Endothelial cell of umbilical vein (primary cell): ENCODE measurements at regions not wholly inside any gene's neighbourhood (a gene's known extent, or its start where the extent isn't known, plus 50 kb on each side); places are given as distances from the start of the nearest gene placed in this dataset.

Experiments
- BruUV-seq: library from RNA; stranded (reverse); fragments of 400-500 nt; replicated peaks from 2 replicates; lab custom pipeline; 2021; lab: Mats Ljungman, UMichigan
- CTCF ChIA-PET: fragments of 300-600, 350-600 bp; sonication (Branson Sonifier 250); formaldehyde crosslinking; loops from one replicate; lab custom pipeline; 2021; ENCODE audit warnings: antibody characterized with exemption, inconsistent platforms; lab: Charles Lee
- POLR2A ChIA-PET: fragments of 300-600, 350-600 bp; sonication (Branson Sonifier 250); formaldehyde crosslinking; loops from one replicate; lab custom pipeline; 2021; ENCODE audit warnings: antibody characterized with exemption, inconsistent platforms; lab: Charles Lee
- DNase-seq: peaks from one replicate; pipeline ENCODE4 v3.0.0-alpha.2; 2011; ENCODE audit warnings: low read depth, low spot score
- FAIRE-seq: peaks from 2 replicates; lab custom pipeline; 2011; peaks lifted over from hg19 to GRCh38; lab: Jason Lieb, UNC
- H2AFZ ChIP-seq: 2 replicates; pipeline ENCODE4 v1.6.0; 2012; ENCODE audit warnings: low read depth, low read length, control low read depth, inconsistent platforms
- H3K27ac ChIP-seq: 2 replicates; pipeline ENCODE4 v1.5.1; 2011; ENCODE audit warnings: low read depth, mild to moderate bottlenecking, control low read depth, low read length, moderate library complexity; ENCODE audit not compliant: insufficient read depth
- H3K27me3 ChIP-seq, 2 experiments: 2 replicates each; pipeline versions ENCODE4 v1.6.0 to v1.6.1; 2011; ENCODE audit warnings: low read length in 2 of 2, mixed read lengths in 1 of 2; ENCODE audit not compliant: control insufficient read depth in 2 of 2, insufficient read depth in 2 of 2
- H3K36me3 ChIP-seq, 2 experiments: 2 replicates in 1 of 2; 3 replicates in 1 of 2; pipeline ENCODE4 v1.5.1; 2011; ENCODE audit warnings: low read length in 2 of 2, mild to moderate bottlenecking in 1 of 2, moderate library complexity in 1 of 2; ENCODE audit not compliant: control insufficient read depth in 2 of 2, insufficient read depth in 2 of 2; ENCODE audit errors: extremely low read depth in 1 of 2
- H3K4me1 ChIP-seq: 3 replicates; pipeline ENCODE4 v1.5.1; 2011; ENCODE audit warnings: mild to moderate bottlenecking, low read length; ENCODE audit not compliant: control insufficient read depth, insufficient read depth; ENCODE audit errors: extremely low read depth
- H3K4me2 ChIP-seq: 2 replicates; pipeline ENCODE4 v1.6.1; 2011; ENCODE audit warnings: low read length, control low read depth, mixed read lengths; ENCODE audit not compliant: insufficient read depth
- H3K4me3 ChIP-seq, 3 experiments: fragments of 200-600 bp in 1 of 3; sonication (generic), shearing (Covaris generic) in 1 of 3; replicated peaks in 1 of 3; 2 replicates each; pipeline ENCODE4 v1.5.1; 2011 to 2016; ENCODE audit warnings: control low read depth in 3 of 3, low read length in 3 of 3, mild to moderate bottlenecking in 2 of 3, inconsistent platforms in 1 of 3, low read depth in 1 of 3, moderate library complexity in 1 of 3; ENCODE audit not compliant: insufficient read depth in 1 of 3
- H3K79me2 ChIP-seq: 2 replicates; pipeline ENCODE4 v1.6.0; 2012; ENCODE audit warnings: low read length, inconsistent platforms; ENCODE audit not compliant: control insufficient read depth, insufficient read depth
- H3K9ac ChIP-seq: replicated peaks from 2 replicates; pipeline ENCODE3; 2011; ENCODE audit warnings: low read length, control low read depth; ENCODE audit not compliant: insufficient read depth; ENCODE audit errors: extremely low read depth
- H3K9me1 ChIP-seq: replicated peaks from 3 replicates; pipeline ENCODE4 v1.6.0; 2011; ENCODE audit warnings: mild to moderate bottlenecking, low read length; ENCODE audit not compliant: control insufficient read depth, insufficient read depth; ENCODE audit errors: extremely low read depth
- H3K9me3 ChIP-seq: replicated peaks from 2 replicates; pipeline ENCODE4 v1.5.1; 2012; ENCODE audit warnings: low read length, inconsistent platforms; ENCODE audit not compliant: control insufficient read depth, insufficient read depth
- H4K20me1 ChIP-seq: replicated peaks from 2 replicates; pipeline ENCODE3; 2011; ENCODE audit warnings: mild to moderate bottlenecking, low read length; ENCODE audit not compliant: control insufficient read depth, insufficient read depth; ENCODE audit errors: extremely low read depth
- EZH2 ChIP-seq: IDR thresholded peaks from 2 replicates; pipeline ENCODE4 v1.6.1; 2012; ENCODE audit warnings: borderline replicate concordance, low read depth, mild to moderate bottlenecking, moderate library complexity, low read length, inconsistent platforms; ENCODE audit not compliant: severe bottlenecking
- FOS ChIP-seq: IDR thresholded peaks from 2 replicates; pipeline ENCODE4 v1.6.1; 2011; ENCODE audit warnings: mild to moderate bottlenecking, low read length, moderate library complexity, borderline replicate concordance; ENCODE audit not compliant: insufficient read depth
- GATA2 ChIP-seq: IDR thresholded peaks from 2 replicates; pipeline ENCODE4 v1.7.0; 2011; ENCODE audit warnings: low read depth, mild to moderate bottlenecking, moderate library complexity, mixed read lengths, low read length; ENCODE audit not compliant: insufficient read length, insufficient read depth
- JUN ChIP-seq: IDR thresholded peaks from 2 replicates; pipeline ENCODE4 v1.6.1; 2011; ENCODE audit warnings: borderline replicate concordance, low read depth; ENCODE audit not compliant: insufficient read length, insufficient read depth
- MYC ChIP-seq: IDR thresholded peaks from one replicate; pipeline ENCODE4 v1.6.1; 2011; ENCODE audit warnings: mild to moderate bottlenecking, low read depth, low read length
- POLR2A ChIP-seq: IDR thresholded peaks from 2 replicates; pipeline ENCODE4 v1.6.1; 2012; ENCODE audit warnings: low read depth, mild to moderate bottlenecking, control low read depth, low read length
- POLR2AphosphoS5 ChIP-seq: IDR thresholded peaks from 2 replicates; pipeline ENCODE4 v1.6.1; 2012; ENCODE audit warnings: low read depth, mild to moderate bottlenecking, control low read depth, low read length, moderate library complexity; ENCODE audit not compliant: insufficient read depth
- dilution Hi-C: fragments of 300-500 bp; cut with MboI; formaldehyde crosslinking; loops from one replicate; pipeline ENCODE4 v1.15.0; 2019; ENCODE audit warnings: low sequenced_read_pairs; ENCODE audit not compliant: extremely low pct_ligation_motif_present
- intact Hi-C: fragments of 100-400 bp; cut with micrococcal nuclease; formaldehyde crosslinking; loops from one replicate; pipeline ENCODE4 v1.10.0; 2022
- TF ChIP-seq, protein P1 (sequence below): IDR thresholded peaks from 2 replicates; pipeline ENCODE4 v1.6.1; 2011; ENCODE audit not compliant: insufficient read depth, insufficient read length
- TF ChIP-seq, protein P2 (sequence below), 2 donors: IDR thresholded peaks; 1 replicate in 1 of 2; 2 replicates in 1 of 2; pipeline ENCODE4 v1.5.1; 2011; ENCODE audit warnings: low read length in 2 of 2, mild to moderate bottlenecking in 2 of 2, moderate library complexity in 2 of 2, control low read depth in 1 of 2, inconsistent platforms in 1 of 2, low read depth in 1 of 2; ENCODE audit not compliant: insufficient read depth in 1 of 2; ENCODE audit errors: extremely low read depth in 1 of 2

DNA sequence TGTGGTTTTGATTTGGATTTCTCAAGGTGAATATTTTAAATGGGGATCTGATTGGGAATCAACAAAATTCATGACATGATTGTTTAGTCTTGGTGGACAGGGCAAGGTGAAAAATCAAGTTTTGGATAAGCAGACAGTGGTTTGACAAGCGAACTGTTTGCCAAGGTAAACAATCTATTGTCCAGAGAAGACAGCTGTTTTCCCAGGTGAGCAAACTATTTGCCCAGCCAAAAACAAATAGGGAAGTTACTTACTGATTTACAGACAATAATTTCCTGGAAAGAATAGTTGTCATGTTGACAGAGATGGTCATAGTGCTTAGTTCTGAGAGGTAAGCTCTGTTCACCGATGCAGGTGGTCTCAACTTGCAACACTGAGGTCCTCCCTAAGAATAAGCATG, 94.0 kb upstream of the STEAP1B start:
- intact Hi-C loops = no loop called here
- Histone ChIP-seq H2AFZ (no peak overlapping the region), H3K79me2 (no peaks in the 10 kb centered on the region), H4K20me1 (no peaks in the 10 kb centered on the region), H3K9ac (no peak overlapping the region), H3K27ac (no peak overlapping the region), H3K36me3 (no peaks in the 10 kb centered on the region), H3K4me3 (no peak overlapping the region), H3K9me3 (no peaks in the 10 kb centered on the region), H3K4me1 (peaks cover 37% of the 10 kb centered on the region), H3K27me3 (no peaks in the 10 kb centered on the region), H3K4me2 (no peak overlapping the region), H3K9me1 (no peaks in the 10 kb centered on the region)
- ChIA-PET CTCF (interaction anchor here (0.9 to 1.9 kb wide), 5 partner anchors 10 to 189 kb away, joined by 3 to 4 read pairs (median 3); no protein-coding TSS in a partner anchor), POLR2A (no interaction called here)
- FAIRE-seq (no peak), DNase-seq (no peak)
- dilution Hi-C loops = no loop called here
- TF ChIP-seq JUN (no peak), POLR2AphosphoS5 (no peak), FOS (no peak), EZH2 (no peak), GATA2 (no peak), POLR2A (no peak), MYC (no peak)
- TF ChIP-seq, protein P1, sequence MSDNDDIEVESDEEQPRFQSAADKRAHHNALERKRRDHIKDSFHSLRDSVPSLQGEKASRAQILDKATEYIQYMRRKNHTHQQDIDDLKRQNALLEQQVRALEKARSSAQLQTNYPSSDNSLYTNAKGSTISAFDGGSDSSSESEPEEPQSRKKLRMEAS = no peak
- TF ChIP-seq, protein P2, sequence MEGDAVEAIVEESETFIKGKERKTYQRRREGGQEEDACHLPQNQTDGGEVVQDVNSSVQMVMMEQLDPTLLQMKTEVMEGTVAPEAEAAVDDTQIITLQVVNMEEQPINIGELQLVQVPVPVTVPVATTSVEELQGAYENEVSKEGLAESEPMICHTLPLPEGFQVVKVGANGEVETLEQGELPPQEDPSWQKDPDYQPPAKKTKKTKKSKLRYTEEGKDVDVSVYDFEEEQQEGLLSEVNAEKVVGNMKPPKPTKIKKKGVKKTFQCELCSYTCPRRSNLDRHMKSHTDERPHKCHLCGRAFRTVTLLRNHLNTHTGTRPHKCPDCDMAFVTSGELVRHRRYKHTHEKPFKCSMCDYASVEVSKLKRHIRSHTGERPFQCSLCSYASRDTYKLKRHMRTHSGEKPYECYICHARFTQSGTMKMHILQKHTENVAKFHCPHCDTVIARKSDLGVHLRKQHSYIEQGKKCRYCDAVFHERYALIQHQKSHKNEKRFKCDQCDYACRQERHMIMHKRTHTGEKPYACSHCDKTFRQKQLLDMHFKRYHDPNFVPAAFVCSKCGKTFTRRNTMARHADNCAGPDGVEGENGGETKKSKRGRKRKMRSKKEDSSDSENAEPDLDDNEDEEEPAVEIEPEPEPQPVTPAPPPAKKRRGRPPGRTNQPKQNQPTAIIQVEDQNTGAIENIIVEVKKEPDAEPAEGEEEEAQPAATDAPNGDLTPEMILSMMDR (IDR thresholded peaks at IDR 0.05; ENCODE audit: extremely low read depth in 1 of 2, insufficient read depth in 1 of 2, low read depth in 1 of 2, low read length in 2 of 2) = no peak
- BruUV-seq = no TSS peak
